Gastroesophageal sphincter (tissue), 4 donors: ENCODE measurements at regions not wholly inside any gene's neighbourhood (a gene's known extent, or its start where the extent isn't known, plus 50 kb on each side); places are given as distances from the start of the nearest gene placed in this dataset.
"Not testable (repeated sequence)": the region's sequence is repeated elsewhere in the genome, so short reads cannot be mapped to it uniquely, and the experiment has no call there.

Experiments
- ATAC-seq: fragments of 150-250 bp; one replicate; pipeline ENCODE4 v1.9.1; 2016; ENCODE audit warnings: mild to moderate bottlenecking, moderate library complexity
- H3K27ac ChIP-seq, 4 donors: fragments of 200-600 bp; sonication (generic) in 3 of 4; 1 replicate in 3 of 4; 2 replicates in 1 of 4; pipeline ENCODE4 v1.5.1; 2016 to 2019
- H3K27me3 ChIP-seq: fragments of 200-600 bp; sonication (generic); one replicate; pipeline ENCODE4 v1.5.1; 2019
- H3K36me3 ChIP-seq, 2 donors: fragments of 200-600 bp; sonication (generic); one replicate each; pipeline ENCODE4 v1.5.1; 2019; ENCODE audit warnings: control low read depth in 1 of 2
- H3K4me1 ChIP-seq, 3 donors: fragments of 200-600 bp; sonication (generic); 1 replicate in 2 of 3; 2 replicates in 1 of 3; pipeline ENCODE4 v1.5.1; 2016 to 2019; ENCODE audit warnings: control low read depth in 2 of 3
- H3K4me3 ChIP-seq, 2 donors: fragments of 200-600 bp; sonication (generic); one replicate each; pipeline ENCODE4 v1.5.1; 2019; ENCODE audit warnings: mild to moderate bottlenecking in 1 of 2, moderate library complexity in 1 of 2
- H3K9me3 ChIP-seq, 3 donors: fragments of 200-600 bp; sonication (generic); one replicate each; pipeline ENCODE4 v1.5.1; 2017 to 2019; ENCODE audit warnings: control low read depth in 2 of 3
- EP300 ChIP-seq: sonication (generic); formaldehyde crosslinking; IDR thresholded peaks from one replicate; pipeline ENCODE4 v1.6.1; 2017; ENCODE audit warnings: antibody characterized with exemption, mild to moderate bottlenecking
- POLR2A ChIP-seq, 2 donors: fragments of 450-650 bp; IDR thresholded peaks; one replicate each; pipeline ENCODE4 v1.6.1; 2017; ENCODE audit warnings: antibody characterized with exemption in 2 of 2, mild to moderate bottlenecking in 2 of 2, moderate library complexity in 1 of 2
- POLR2AphosphoS5 ChIP-seq: sonication (generic); formaldehyde crosslinking; IDR thresholded peaks from one replicate; pipeline ENCODE4 v1.6.1; 2017; ENCODE audit warnings: antibody characterized with exemption
- WGBS, 2 donors: methylation state at CpG; one replicate each; pipeline ENCODE4 v1.1.5; 2018; ENCODE audit warnings: low coverage in 1 of 2; 5-methylcytosine and 5-hydroxymethylcytosine counted together
- TF ChIP-seq, protein P1 (sequence below), 4 experiments: fragments of 200-600 bp in 2 of 4; fragments of 450-650 bp in 2 of 4; sonication (generic) in 1 of 4; IDR thresholded peaks; one replicate each; pipeline ENCODE4 v1.5.1; 2017 to 2019; ENCODE audit warnings: antibody characterized with exemption in 4 of 4, mild to moderate bottlenecking in 2 of 4, moderate library complexity in 2 of 4

DNA sequence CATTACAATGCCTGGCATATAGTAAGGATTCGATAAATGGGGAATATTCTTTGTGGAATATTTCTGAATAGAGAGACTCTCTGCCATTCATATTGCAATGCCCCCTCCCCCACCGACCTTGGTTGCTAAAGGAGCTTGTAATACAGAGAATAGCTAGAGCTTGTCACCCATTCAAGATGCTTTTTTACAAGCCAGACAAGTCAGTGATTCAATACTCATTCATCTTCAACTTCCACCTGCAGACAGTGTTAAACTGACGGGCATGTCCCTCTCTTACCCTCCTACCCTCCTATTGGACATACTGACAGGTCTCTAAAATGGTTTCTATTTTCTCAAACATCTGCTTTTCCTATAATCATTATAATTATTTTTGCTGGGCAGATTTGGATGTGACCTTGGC, 257.4 kb downstream of the KCNJ2 start:
- TF ChIP-seq POLR2AphosphoS5 (no peak), POLR2A (IDR thresholded peaks at IDR 0.05) (no peak), EP300 (no peak)
- TF ChIP-seq, protein P1, sequence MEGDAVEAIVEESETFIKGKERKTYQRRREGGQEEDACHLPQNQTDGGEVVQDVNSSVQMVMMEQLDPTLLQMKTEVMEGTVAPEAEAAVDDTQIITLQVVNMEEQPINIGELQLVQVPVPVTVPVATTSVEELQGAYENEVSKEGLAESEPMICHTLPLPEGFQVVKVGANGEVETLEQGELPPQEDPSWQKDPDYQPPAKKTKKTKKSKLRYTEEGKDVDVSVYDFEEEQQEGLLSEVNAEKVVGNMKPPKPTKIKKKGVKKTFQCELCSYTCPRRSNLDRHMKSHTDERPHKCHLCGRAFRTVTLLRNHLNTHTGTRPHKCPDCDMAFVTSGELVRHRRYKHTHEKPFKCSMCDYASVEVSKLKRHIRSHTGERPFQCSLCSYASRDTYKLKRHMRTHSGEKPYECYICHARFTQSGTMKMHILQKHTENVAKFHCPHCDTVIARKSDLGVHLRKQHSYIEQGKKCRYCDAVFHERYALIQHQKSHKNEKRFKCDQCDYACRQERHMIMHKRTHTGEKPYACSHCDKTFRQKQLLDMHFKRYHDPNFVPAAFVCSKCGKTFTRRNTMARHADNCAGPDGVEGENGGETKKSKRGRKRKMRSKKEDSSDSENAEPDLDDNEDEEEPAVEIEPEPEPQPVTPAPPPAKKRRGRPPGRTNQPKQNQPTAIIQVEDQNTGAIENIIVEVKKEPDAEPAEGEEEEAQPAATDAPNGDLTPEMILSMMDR (IDR thresholded peaks at IDR 0.05), result no peak
- H3K27ac ChIP-seq, result no peak overlapping the region
- H3K4me3 ChIP-seq, result no peak overlapping the region
- no peak for ATAC-seq
- H3K36me3 ChIP-seq, result no peaks in the 10 kb centered on the region
- no peaks in the 10 kb centered on the region for H3K9me3 ChIP-seq
- WGBS, 2 donors, result 56 to 70% methylated on average over 3 of the region's 3 CpGs
- no peaks in the 10 kb centered on the region for H3K4me1 ChIP-seq
- no peaks in the 10 kb centered on the region for H3K27me3 ChIP-seq

DNA sequence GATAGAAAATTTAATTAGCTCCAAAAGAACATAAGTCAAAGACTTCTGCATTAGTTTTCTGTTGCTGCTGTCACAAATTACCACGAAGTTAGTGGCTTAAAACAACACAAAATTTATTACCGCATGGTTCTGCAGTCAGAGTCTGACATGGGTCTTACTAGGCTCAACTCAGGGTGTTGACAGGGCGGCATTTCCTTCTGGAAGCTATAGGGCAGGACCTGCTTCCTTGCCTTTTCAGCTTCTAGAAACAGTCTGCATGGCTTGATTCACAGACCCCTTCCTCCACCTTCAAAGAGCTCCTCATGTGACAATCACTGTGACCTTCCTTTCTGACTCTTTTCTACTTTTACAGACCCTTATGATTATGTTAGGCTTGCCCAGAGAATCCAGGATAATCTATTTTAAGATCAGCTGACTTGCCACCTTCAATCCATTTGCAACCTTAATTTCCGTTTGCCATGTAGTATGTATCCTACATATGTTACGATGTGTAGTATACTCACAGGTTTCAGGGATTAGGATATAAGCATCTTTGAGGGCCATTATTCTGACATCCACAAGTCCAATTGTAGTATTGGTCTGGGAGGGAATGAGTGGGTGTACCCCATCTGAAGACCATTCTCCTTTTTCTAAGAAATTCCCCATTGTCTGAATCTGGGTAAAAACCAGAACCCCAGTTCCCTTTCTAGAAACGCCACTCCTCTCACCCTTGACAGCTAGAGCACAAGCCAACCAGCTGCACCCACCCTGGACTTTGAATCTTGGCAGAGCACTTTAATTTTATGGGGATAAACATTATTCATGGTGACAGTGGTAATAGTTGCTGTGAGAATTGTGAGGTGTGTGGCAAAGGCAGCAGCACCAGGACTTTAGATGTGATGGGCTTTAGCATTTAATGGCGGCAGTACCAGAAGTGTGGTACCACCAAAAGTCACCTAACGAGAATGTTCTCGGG, 265.5 kb downstream of the KCNJ2 start:
- H3K4me3 ChIP-seq, result no peak overlapping the region
- ATAC-seq, result no peak

DNA sequence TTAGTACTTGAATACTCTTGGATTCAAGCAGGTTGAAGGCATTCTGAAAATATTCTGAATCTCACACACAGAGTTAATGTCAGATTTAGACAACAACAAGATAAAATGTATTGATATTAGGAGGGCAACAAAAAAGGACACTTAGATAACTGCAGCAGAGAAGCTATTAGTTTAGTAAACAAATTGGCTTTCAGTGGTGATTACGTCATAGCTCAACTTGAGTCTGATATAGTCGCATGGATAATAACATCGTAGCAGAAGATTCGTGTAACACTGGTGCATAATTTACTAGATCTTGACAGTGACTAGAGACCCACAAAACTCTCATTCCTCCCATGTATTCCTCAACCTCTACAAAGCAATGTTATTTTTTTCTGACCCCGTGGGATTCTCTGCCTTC, 268.3 kb downstream of the KCNJ2 start:
- H3K27ac ChIP-seq, result no peak overlapping the region
- H3K27me3 ChIP-seq, result no peaks in the 10 kb centered on the region
- H3K4me1 ChIP-seq, result no peaks in the 10 kb centered on the region
- no peak overlapping the region for H3K4me3 ChIP-seq
- 64 to 76% methylated on average over 4 to 5 of the region's 5 CpGs for WGBS, 2 donors
- no peaks in the 10 kb centered on the region for H3K36me3 ChIP-seq
- H3K9me3 ChIP-seq, result no peaks in the 10 kb centered on the region
- TF ChIP-seq EP300, result no peak
- TF ChIP-seq POLR2A (IDR thresholded peaks at IDR 0.05), result no peak
- TF ChIP-seq, protein P1 (IDR thresholded peaks at IDR 0.05), result no peak
- no peak for TF ChIP-seq POLR2AphosphoS5
- ATAC-seq, result no peak

More for the DNA sequence above, 265.5 kb downstream of the KCNJ2 start:
- Histone ChIP-seq H3K9me3 (no peaks in the 10 kb centered on the region), H3K27ac (no peak overlapping the region), H3K27me3 (no peaks in the 10 kb centered on the region), H3K36me3 (no peaks in the 10 kb centered on the region), H3K4me1 (no peaks in the 10 kb centered on the region)
- 83 to 84% methylated on average over 9 of the region's 9 CpGs for WGBS, 2 donors
- TF ChIP-seq EP300 (no peak), POLR2AphosphoS5 (no peak), POLR2A (IDR thresholded peaks at IDR 0.05) (no peak)
- TF ChIP-seq, protein P1 (IDR thresholded peaks at IDR 0.05), result no peak

DNA sequence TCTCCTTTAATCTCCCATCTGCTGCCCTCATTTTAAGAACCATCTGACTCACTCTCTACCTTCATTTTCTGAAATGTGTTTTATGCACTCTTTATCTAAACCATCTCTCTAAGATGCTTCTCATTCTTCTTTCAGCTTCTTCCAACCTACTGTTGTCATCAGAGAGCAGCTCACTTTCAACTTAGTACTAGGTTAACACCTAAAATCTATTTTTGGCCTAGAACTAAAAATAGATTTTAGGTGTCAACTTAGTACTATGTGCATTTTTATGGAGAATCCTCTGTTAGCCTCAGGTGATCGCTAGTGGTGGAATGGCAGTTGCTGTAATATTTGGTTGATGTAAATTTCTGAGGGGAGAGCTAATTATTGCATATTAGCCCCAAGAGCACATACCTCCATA, 277.1 kb downstream of the KCNJ2 start:
- no peak for ATAC-seq
- H3K9me3 ChIP-seq, result no peaks in the 10 kb centered on the region
- TF ChIP-seq EP300 (no peak), POLR2AphosphoS5 (no peak), POLR2A (IDR thresholded peaks at IDR 0.05) (no peak)
- TF ChIP-seq, protein P1 (IDR thresholded peaks at IDR 0.05), result no peak
- no peak overlapping the region for H3K4me3 ChIP-seq
- no peaks in the 10 kb centered on the region for H3K36me3 ChIP-seq
- no peaks in the 10 kb centered on the region for H3K4me1 ChIP-seq
- 85 to 100% methylated on average over 1 of the region's 1 CpG for WGBS, 2 donors
- H3K27ac ChIP-seq, result no peak overlapping the region
- H3K27me3 ChIP-seq, result no peaks in the 10 kb centered on the region

DNA sequence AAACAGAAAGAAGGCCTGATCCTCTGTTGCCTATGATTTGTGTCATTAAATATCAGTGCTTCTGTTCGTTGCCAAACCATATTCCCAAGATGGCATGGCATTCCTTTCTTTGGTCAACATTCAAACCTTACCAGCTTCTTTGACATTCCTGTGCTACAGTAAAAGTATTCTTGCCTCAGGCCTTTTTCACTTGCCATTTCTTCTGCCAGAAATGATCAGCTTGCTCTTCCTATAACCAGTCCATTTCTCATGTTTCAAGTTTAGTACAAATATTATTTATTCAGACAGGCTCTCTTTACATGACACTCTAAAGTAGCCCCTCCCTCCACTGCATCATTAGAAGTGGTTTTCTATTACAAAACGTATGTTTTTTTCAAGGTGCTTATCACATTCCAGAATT, 278.3 kb downstream of the KCNJ2 start:
- no peak overlapping the region for H3K4me3 ChIP-seq
- TF ChIP-seq EP300 (no peak), POLR2A (IDR thresholded peaks at IDR 0.05) (no peak)
- TF ChIP-seq, protein P1 (IDR thresholded peaks at IDR 0.05), result no peak
- no peak overlapping the region for H3K27ac ChIP-seq
- no peak for ATAC-seq
- H3K36me3 ChIP-seq, result no peaks in the 10 kb centered on the region
- no peaks in the 10 kb centered on the region for H3K9me3 ChIP-seq
- H3K27me3 ChIP-seq, result no peaks in the 10 kb centered on the region
- WGBS, 2 donors, result 25 to 48% methylated on average over 2 of the region's 2 CpGs
- no peaks in the 10 kb centered on the region for H3K4me1 ChIP-seq

DNA sequence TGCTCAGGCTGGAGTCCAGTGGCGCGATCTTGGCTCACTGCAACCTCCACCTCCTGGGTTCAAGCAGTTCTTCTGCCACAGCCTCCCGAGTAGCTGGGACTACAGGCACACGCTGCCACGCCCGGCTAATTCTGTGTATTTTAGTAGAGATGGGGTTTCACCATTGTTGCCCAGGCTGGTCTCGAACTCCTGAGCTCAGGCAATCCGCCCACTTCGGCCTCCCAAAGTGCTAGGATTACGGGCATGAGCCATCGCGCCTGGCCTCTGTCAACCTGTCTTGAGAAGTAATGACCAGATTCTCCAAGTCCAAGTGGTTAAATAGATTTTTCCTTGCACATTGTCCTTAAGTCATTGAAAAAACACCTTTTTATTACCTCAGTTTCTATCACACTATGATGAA, 283.7 kb downstream of the KCNJ2 start:
- WGBS, 2 donors, result no CpG with 5 or more reads among the region's 12 CpGs
- H3K27me3 ChIP-seq, H3K9me3 ChIP-seq, H3K4me1 ChIP-seq, H3K27ac ChIP-seq, H3K4me3 ChIP-seq, ATAC-seq, H3K36me3 ChIP-seq: not testable (repeated sequence)
